ENCODE measurements at regions not wholly inside any gene's neighbourhood (a gene's known extent, or its start where the extent isn't known, plus 50 kb on each side); places are given as distances from the start of the nearest gene placed in this dataset.

DNA sequence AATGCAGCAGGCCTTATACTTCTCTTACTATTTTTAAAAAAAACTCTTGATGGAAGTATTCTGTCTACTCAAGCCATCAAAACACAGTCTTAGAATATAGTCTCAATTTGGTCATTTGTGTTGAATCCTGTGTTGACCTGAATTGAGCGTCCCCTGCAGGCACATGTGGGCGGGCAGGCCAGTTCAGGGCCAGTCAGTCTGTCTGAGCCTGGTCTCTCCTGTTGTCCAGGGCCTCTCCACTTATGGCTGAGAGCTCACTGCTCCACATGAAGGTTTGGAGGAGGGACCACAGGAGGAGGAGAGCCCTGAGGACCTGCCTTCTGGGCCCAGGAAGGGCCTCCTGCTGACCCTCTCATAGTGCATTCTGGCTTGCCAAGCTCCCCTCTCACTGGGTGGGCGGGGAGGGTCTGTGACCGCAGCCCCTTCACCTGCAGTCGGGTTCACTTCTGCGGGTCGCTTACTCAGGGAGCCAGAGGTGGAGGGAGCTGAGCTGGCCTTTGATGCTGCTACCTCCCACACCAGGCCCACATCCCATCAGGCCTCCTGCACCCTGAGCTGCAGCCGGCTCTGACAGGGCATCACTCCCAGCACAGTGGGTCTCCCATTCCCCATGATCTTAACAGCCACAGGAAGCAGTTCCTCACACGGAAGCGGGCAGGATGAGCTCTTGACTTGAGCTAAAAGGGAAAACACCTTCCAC is 178.2 kb upstream of the S1PR3 start:
- DNase-seq (ENCODE audit: low read depth in 2 of 2): no peak

DNA sequence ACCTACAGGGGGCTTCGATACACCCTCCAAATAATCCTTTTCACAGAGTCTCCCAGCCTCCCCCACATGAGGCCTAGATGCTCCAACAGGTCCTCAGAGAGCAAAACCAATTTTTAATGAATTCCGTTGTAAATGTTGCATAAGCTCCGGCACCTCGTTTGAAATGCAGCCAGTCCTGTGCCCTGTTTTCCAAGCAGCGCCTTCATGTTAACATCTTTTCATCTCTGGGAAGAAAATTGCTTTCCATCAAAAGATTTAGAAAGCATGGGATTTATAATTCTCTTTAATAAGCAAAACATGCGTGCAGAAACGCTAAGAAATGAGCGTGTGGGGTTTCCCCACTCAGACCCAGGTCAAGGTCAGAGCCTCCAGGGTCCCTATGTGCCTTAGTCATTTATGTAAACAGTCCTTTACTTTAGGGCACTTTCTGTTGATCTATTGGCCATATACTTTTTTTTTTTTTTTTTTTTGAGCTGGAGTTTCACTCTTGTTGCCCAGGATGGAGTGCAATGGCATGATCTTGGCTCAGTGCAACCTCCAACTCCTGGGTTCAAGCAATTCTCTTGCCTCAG is 177.5 kb upstream of the S1PR3 start:
- DNase-seq (ENCODE audit: low read depth in 2 of 2): no peak

DNA sequence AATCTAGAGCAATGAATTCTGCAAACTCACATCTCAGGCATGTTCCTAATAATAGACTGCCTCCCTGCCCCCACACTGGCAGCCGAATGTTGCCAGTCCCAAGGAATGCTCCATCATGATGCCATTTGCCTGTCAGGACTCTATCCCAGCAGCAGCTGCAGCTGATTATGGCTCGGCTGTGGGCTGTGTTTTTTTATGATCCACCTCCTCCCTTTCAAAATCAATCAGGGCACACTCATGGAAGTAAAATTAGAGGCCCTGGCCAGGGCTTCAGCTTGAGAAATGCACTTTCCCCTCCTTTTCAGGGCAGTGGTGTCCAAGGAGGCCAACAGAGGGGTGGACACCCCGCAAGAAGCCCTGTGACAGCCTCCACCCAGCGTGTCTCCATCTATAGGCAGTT is 176.7 kb upstream of the S1PR3 start:
- no peak for DNase-seq (ENCODE audit: low read depth in 2 of 2)

DNA sequence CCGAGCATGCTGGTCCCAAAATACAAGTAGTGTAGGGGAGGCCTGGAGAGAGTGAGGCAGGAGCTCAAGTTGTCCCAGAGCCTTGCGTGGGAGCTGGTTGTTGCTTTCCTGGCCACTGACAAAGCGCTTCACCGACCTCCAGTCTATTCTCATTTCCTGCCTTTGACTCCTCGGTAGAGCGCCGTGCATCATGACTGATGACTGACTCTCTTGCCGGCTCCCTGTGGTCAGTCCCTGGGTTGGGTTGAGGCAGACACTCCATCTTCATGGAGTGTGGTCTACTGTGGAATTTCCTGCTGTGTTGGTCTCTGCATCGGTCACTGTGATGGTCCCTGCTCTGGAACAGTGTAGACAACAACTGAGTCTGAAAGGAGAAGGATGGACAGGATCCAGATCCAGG is 175.1 kb upstream of the S1PR3 start:
- peak in 1 of 2 donors; percentile 68 for DNase-seq (ENCODE audit: low read depth in 2 of 2)

DNA sequence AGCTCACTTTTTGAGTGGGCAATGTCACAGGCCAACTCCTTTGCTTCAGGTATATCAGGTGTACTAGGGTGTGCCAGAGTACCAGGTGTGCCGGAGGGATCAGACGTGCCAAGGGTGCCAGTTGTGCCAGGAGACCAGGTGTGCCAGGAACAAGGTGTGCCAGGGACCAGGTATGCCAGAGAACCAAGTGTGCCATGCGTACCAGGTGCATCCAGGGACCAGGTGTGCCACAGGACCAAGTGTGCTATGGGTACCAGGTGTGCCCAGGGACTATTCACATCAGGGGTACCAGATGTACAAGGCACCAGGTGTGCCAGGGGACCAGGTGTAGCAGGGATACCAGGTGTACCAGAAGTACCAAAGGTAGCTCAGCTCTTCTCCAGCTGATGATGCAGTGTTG is 174.7 kb upstream of the S1PR3 start:
- DNase-seq (ENCODE audit: low read depth in 2 of 2): no peak

- DNase-seq (ENCODE audit: low read depth in 2 of 2): no peak
Measured at GRCh38 chr9:88817628-88818027, 173.6 kb upstream of the S1PR3 start.

DNA sequence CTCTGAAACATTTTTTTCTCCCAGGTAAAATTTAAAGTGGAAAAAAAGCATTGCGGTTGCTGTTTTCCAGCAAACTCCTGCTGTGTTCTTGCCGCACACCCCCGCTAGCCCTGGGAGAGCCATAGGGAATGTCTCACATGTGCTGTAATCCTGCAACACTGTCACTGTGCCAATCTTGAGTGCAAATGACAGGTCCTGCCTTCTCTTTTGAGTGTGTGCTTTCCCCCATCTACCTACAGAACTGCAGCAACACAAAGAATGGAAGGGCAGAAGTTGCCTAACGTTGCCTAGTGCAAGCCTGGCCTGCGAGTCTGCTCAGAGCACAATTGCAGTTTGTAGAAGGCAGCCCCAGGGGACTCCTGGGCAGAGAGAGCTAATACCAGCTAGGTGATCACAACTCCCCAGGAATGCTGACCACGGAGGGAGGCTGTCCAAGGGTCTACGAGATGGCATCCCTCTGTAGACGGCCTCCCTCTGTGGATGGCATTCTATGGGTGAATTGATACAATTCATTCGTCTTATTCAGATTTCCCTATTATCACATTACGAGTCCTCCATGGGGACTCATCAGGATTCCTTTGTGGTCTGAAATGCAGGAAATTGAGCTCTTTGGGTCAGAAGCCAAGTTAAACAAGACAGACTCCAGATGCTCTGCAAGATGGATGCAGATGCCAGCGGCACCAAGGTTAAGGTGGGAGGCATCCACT is 172.6 kb upstream of the S1PR3 start:
- peak in 1 of 2 donors; percentile 35 for DNase-seq (ENCODE audit: low read depth in 2 of 2)

GRCh38 chr9:88819476-88819875 is 171.8 kb upstream of the S1PR3 start:
- no peak for DNase-seq (ENCODE audit: low read depth in 2 of 2)

DNA sequence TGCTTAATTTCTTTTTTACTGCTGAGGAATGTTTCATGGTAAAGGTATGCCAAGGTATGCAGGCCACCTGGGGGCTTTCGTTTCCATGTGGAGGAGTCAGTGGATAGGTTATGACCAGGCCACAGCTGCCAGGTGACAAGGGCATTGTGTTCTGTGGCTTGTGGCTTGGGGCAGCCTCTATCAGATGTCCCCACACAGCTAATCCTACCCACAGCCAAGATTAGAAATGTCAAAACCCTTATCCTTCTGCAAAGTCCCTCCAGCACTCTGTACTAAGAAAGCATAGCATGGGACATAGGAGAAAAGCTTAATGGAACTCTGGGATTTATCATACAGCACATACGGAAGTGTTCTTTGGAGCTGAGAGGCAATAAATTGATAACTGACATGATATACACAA is 171.2 kb upstream of the S1PR3 start:
- DNase-seq (ENCODE audit: low read depth in 2 of 2): no peak

DNA sequence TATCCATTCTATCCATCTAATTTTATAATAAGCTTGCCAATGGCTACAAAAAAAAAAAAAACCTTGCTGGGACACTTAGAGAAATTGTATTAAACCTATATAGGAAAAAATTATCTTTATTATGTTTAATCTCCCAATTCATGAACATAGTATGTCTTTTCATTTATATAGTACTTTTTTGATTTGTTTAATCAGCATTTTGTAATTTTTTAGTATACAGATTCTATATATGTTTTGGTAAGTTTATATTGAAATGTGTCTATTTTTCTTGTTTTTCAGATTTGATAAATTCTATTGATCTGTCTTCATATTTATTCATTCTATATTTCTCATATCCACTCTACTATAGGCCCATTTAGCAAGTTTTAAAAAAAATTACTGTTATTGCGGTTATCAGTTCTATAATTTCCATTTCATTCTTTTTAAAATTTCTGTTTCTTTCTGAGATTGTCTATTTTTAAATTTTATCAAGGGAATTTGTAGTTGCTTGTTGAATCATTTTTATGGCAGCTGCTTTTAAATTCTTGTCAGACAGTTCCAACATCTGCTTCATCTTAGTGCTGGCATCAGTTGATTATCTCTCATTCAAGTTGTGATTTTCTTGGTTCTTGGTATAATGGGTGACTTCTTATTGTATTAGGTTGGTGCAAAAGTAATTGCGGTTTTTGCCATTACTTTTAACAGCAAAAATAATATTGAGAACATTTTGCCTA is 170.1 kb upstream of the S1PR3 start:
- no peak for DNase-seq (ENCODE audit: low read depth in 2 of 2)

DNA sequence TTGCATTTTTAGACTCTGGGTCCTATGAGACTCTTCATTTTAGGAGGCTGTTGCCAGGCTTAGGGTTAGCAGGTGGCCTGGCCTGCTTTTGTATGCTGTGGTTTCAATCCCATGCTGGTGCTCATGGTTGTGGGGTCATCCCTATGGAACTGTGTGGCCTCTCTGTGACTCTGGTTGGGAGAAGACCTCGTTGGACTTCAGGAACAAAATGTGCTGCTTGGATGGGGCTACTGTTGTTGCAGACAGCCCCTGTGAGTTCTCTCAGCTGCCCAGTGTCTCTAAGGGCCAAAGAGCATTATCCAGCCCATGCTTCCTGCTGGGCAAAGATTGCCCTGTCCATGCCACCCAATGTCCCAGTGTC is 169.5 kb upstream of the S1PR3 start:
- DNase-seq (ENCODE audit: low read depth in 2 of 2): no peak

- DNase-seq (ENCODE audit: low read depth in 2 of 2): no peak
Measured at GRCh38 chr9:88824711-88825110, 166.6 kb upstream of the S1PR3 start.

DNA sequence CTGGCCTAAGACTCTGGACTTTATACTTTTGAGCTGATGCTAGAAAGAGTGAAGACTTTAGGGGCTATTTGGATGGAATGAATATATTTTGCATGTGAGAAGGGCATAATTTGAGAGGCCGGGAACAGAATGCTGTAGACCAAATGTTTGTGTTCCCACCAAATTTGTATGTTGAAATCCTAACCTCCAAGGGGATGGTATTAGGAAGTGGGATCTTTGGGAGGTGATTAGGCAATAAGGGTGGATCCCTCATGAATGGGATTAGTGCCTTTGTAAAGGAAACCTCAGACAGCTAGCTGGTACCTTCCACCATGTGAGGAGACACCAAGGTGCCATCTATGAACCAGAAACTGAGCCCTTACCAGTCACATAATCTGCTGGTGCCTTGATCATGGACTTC is 165.1 kb upstream of the S1PR3 start:
- no peak for DNase-seq (ENCODE audit: low read depth in 2 of 2)

- DNase-seq (ENCODE audit: low read depth in 2 of 2): no peak
Measured at GRCh38 chr9:88826771-88827181, 164.5 kb upstream of the S1PR3 start.

- no peak for DNase-seq (ENCODE audit: low read depth in 2 of 2)
Measured at GRCh38 chr9:88828018-88828417, 163.2 kb upstream of the S1PR3 start.

GRCh38 chr9:88828492-88828974 is 162.7 kb upstream of the S1PR3 start:
- DNase-seq (ENCODE audit: low read depth in 2 of 2): no peak

GRCh38 chr9:88829276-88829675 is 162.0 kb upstream of the S1PR3 start:
- no peak for DNase-seq (ENCODE audit: low read depth in 2 of 2)

DNA sequence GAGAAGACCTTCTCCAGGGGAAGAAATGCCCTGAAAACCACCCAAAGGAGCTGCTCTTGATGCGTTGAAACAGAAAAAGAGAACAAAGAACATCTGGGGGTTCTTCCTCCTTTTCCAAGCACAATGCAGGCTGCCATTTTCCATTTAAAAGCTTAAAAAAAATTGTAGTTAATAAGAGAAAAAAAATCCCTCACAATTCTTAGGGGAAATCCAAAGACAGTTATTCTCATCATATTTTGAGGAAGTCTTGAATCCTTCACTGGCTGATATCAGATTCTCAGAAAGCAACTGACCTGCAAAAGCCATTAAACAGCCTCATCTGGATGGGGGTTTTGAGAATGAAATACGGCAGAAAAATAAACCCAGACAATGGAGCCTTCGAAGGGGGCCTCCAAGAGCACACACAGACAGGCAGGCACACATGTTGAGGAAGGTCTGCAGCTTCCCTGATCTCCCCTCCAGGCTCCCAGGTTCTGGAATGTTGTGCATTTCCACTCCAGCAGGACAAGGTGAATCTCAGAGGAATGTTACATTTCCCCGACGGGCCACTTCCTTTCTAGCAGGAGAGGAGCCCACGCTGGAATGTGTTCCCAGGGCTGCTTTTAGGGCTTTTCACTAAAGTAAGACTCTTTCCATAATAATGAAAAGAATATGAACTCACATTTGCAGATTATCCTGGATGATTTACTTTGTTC is 159.4 kb upstream of the S1PR3 start:
- DNase-seq (ENCODE audit: low read depth in 2 of 2): peak in 1 of 2 donors; percentile 10

GRCh38 chr9:88833946-88834345 is 157.3 kb upstream of the S1PR3 start:
- no peak for DNase-seq (ENCODE audit: low read depth in 2 of 2)

DNA sequence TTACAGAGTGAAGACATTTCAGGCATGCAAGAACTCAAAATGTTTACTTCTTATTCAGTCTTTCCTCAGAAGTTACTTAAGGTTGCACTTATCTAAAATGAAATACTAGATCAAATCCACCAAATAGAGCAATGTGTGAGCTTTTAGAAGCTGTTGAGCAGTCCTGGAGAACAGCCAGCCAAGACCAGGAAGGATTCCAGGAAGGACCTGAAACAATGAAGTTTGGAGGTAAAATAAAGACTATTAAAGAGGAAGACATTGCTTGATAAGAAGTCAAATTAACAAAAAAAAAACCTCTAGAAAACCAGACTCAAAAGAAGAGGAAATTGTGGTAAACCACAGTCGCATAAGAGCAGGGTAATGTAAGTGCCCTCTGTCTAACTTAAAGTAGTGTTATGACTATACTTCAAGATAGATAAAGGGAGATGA is 156.2 kb upstream of the S1PR3 start:
- DNase-seq (ENCODE audit: low read depth in 2 of 2): peak in 1 of 2 donors; percentile 61

DNA sequence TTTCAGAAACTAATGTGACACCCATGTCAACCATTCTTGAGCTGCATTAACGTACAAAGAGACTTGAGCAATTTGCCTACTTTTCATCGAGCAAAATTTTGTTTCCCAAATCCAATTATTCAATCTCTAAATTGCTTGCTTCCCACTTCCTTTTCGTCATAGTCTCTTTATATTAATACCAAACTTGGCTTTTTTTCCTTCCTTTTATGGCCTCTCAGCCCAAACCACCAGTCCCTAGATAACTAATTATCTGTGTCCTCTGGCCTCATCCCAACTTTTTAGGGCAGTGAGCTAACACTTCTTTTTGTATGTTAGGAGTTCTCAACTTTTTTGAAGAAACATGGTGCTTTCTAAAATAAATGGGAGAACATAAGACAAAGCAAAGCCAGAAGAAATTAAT is 155.5 kb upstream of the S1PR3 start:
- DNase-seq (ENCODE audit: low read depth in 2 of 2): no peak

GRCh38 chr9:88837731-88838130 is 153.5 kb upstream of the S1PR3 start:
- peak in 1 of 2 donors; percentile 40 for DNase-seq (ENCODE audit: low read depth in 2 of 2)

Measured in lung microvascular endothelial cell (primary cell).